Osteoblast (primary cell): ENCODE measurements at regions not wholly inside any gene's neighbourhood (a gene's known extent, or its start where the extent isn't known, plus 50 kb on each side); places are given as distances from the start of the nearest gene placed in this dataset.

Source experiments
- DNase-seq: peaks from one replicate; pipeline ENCODE4 v3.0.0; 2011; ENCODE audit warnings: low spot score, mixed read lengths; ENCODE audit not compliant: insufficient read length; ENCODE audit errors: missing footprints
- H2AFZ ChIP-seq: 2 replicates; pipeline ENCODE4 v1.6.0; 2011; ENCODE audit warnings: mild to moderate bottlenecking, low read length
- H3K27ac ChIP-seq: 2 replicates; pipeline ENCODE4 v1.5.1; 2011; ENCODE audit warnings: mild to moderate bottlenecking, low read depth, low read length, moderate library complexity
- H3K27me3 ChIP-seq: 2 replicates; pipeline ENCODE4 v1.6.0; 2012; ENCODE audit warnings: mild to moderate bottlenecking, control low read depth, inconsistent platforms, low read length, moderate library complexity; ENCODE audit not compliant: insufficient read depth
- H3K36me3 ChIP-seq: 2 replicates; pipeline ENCODE4 v1.5.1; 2011; ENCODE audit warnings: mild to moderate bottlenecking, low read length, control low read depth, moderate library complexity; ENCODE audit not compliant: insufficient read depth
- H3K4me1 ChIP-seq: 2 replicates; pipeline ENCODE4 v1.5.1; 2011; ENCODE audit warnings: mild to moderate bottlenecking, low read length, control low read depth, moderate library complexity; ENCODE audit not compliant: insufficient read depth
- H3K4me2 ChIP-seq: 2 replicates; pipeline ENCODE4 v1.6.0; 2011; ENCODE audit warnings: mild to moderate bottlenecking, low read length; ENCODE audit not compliant: insufficient read depth
- H3K4me3 ChIP-seq: fragments of 200-600 bp; sonication (generic); 3 replicates; pipeline ENCODE4 v1.5.1; 2012; ENCODE audit warnings: mild to moderate bottlenecking, low read length, inconsistent platforms; ENCODE audit not compliant: insufficient read depth
- H3K79me2 ChIP-seq: 2 replicates; pipeline ENCODE4 v1.6.0; 2012; ENCODE audit warnings: mild to moderate bottlenecking, low read length, control low read depth, inconsistent platforms; ENCODE audit not compliant: insufficient read depth
- H3K9me3 ChIP-seq: 2 replicates; pipeline ENCODE4 v1.5.1; 2011; ENCODE audit warnings: low read depth, low read length, control low read depth
- H4K20me1 ChIP-seq: 2 replicates; pipeline ENCODE4 v1.6.0; 2012; ENCODE audit warnings: mild to moderate bottlenecking, low read length, control low read depth; ENCODE audit not compliant: insufficient read depth
- TF ChIP-seq, protein P1 (sequence below): IDR thresholded peaks from 2 replicates; pipeline ENCODE4 v1.5.1; 2011; ENCODE audit warnings: mild to moderate bottlenecking, low read depth, low read length, moderate library complexity; ENCODE audit errors: extremely low read depth

DNA sequence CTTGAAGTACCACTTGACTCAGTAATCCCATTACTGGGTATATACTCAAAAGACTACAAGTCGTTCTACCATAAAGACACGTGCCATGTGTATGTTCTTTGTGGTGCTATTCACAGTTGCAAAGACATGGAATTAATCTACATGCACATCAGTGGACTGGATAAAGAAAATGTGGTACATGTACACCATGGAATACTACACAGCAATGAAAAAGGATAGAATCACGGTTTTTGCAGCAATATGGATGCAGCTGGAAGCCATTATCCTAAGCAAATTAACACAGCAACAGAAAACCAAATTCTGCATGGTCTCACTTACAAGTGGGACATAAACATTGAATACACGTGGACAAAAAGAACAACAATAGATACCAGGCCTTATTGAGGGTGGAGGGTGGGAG, 583.4 kb upstream of the CELF2 start:
- Histone ChIP-seq H3K4me2 (no peak overlapping the region), H2AFZ (no peak overlapping the region), H4K20me1 (no peaks in the 10 kb centered on the region), H3K4me3 (no peak overlapping the region), H3K27ac (no peak overlapping the region), H3K36me3 (no peaks in the 10 kb centered on the region), H3K27me3 (no peaks in the 10 kb centered on the region), H3K9me3 (no peaks in the 10 kb centered on the region), H3K79me2 (no peaks in the 10 kb centered on the region), H3K4me1 (no peaks in the 10 kb centered on the region)
- TF ChIP-seq, protein P1, sequence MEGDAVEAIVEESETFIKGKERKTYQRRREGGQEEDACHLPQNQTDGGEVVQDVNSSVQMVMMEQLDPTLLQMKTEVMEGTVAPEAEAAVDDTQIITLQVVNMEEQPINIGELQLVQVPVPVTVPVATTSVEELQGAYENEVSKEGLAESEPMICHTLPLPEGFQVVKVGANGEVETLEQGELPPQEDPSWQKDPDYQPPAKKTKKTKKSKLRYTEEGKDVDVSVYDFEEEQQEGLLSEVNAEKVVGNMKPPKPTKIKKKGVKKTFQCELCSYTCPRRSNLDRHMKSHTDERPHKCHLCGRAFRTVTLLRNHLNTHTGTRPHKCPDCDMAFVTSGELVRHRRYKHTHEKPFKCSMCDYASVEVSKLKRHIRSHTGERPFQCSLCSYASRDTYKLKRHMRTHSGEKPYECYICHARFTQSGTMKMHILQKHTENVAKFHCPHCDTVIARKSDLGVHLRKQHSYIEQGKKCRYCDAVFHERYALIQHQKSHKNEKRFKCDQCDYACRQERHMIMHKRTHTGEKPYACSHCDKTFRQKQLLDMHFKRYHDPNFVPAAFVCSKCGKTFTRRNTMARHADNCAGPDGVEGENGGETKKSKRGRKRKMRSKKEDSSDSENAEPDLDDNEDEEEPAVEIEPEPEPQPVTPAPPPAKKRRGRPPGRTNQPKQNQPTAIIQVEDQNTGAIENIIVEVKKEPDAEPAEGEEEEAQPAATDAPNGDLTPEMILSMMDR, result no peak
- no peak for DNase-seq

- Histone ChIP-seq H3K4me3 (no peak overlapping the region), H2AFZ (no peak overlapping the region), H3K27me3 (no peaks in the 10 kb centered on the region), H3K27ac (no peak overlapping the region), H4K20me1 (no peaks in the 10 kb centered on the region), H3K4me1 (no peaks in the 10 kb centered on the region), H3K4me2 (no peak overlapping the region), H3K79me2 (no peaks in the 10 kb centered on the region), H3K9me3 (no peaks in the 10 kb centered on the region), H3K36me3 (no peaks in the 10 kb centered on the region)
- DNase-seq, result no peak
- TF ChIP-seq, protein P1, result no peak
Measured at GRCh38 chr10:10437886-10438285, 579.8 kb upstream of the CELF2 start.

GRCh38 chr10:10438335-10439100, 579.2 kb upstream of the CELF2 start:
- no peak overlapping the region for H3K4me2 ChIP-seq
- TF ChIP-seq, protein P1, result no peak
- H3K27me3 ChIP-seq, result no peaks in the 10 kb centered on the region
- DNase-seq, result no peak
- no peaks in the 10 kb centered on the region for H3K4me1 ChIP-seq
- H3K9me3 ChIP-seq, result no peaks in the 10 kb centered on the region
- no peak overlapping the region for H3K4me3 ChIP-seq
- H3K27ac ChIP-seq, result no peak overlapping the region
- no peak overlapping the region for H2AFZ ChIP-seq
- no peaks in the 10 kb centered on the region for H4K20me1 ChIP-seq
- no peaks in the 10 kb centered on the region for H3K36me3 ChIP-seq
- H3K79me2 ChIP-seq, result no peaks in the 10 kb centered on the region

- Histone ChIP-seq H2AFZ (no peak overlapping the region), H3K4me2 (no peak overlapping the region), H3K9me3 (peaks cover 5% of the 10 kb centered on the region), H3K27ac (no peak overlapping the region), H3K4me1 (no peaks in the 10 kb centered on the region), H3K27me3 (no peaks in the 10 kb centered on the region), H4K20me1 (no peaks in the 10 kb centered on the region), H3K4me3 (no peak overlapping the region), H3K79me2 (no peaks in the 10 kb centered on the region), H3K36me3 (no peaks in the 10 kb centered on the region)
- TF ChIP-seq, protein P1, result no peak
- no peak for DNase-seq
Measured at GRCh38 chr10:10456856-10457255, 560.8 kb upstream of the CELF2 start.
